Ascending aorta (tissue), 2 donors: ENCODE measurements at regions not wholly inside any gene's neighbourhood (a gene's known extent, or its start where the extent isn't known, plus 50 kb on each side); places are given as distances from the start of the nearest gene placed in this dataset.

Source experiments
- DNase-seq, 2 donors: peaks; one replicate each; pipeline ENCODE4 v3.0.0-alpha.2; 2019; ENCODE audit warnings: low spot score in 2 of 2
- H3K27ac ChIP-seq, 2 donors: fragments of 200-600 bp; sonication (generic); one replicate each; pipeline ENCODE4 v1.5.1; 2016 to 2017; ENCODE audit warnings: mild to moderate bottlenecking in 1 of 2
- H3K27me3 ChIP-seq: fragments of 200-600 bp; sonication (generic); one replicate; pipeline ENCODE4 v1.5.1; 2017
- H3K36me3 ChIP-seq, 2 donors: fragments of 200-600 bp; sonication (generic); one replicate each; pipeline ENCODE4 v1.5.1; 2016
- H3K4me1 ChIP-seq, 2 donors: fragments of 200-600 bp; sonication (generic); one replicate each; pipeline ENCODE4 v1.5.1; 2016 to 2017; ENCODE audit warnings: mild to moderate bottlenecking in 1 of 2
- H3K4me3 ChIP-seq, 2 donors: fragments of 200-600 bp; sonication (generic); one replicate each; pipeline ENCODE4 v1.5.1; 2016 to 2017; ENCODE audit warnings: mild to moderate bottlenecking in 1 of 2
- H3K9me3 ChIP-seq, 2 donors: fragments of 200-600 bp; sonication (generic); one replicate each; pipeline ENCODE4 v1.5.1; 2016
- CTCF ChIP-seq, 3 experiments: fragments of 200-600 bp in 2 of 3; fragments of 450-650 bp in 1 of 3; sonication (generic) in 2 of 3; IDR thresholded peaks; one replicate each; pipeline ENCODE4 v1.5.1; 2016 to 2019; ENCODE audit warnings: antibody characterized with exemption in 3 of 3, mild to moderate bottlenecking in 1 of 3, moderate library complexity in 1 of 3
- intact Hi-C: fragments of 100-400 bp; cut with DNase I; formaldehyde crosslinking; loops from one replicate; pipeline ENCODE4 v1.15.1; 2023

GRCh38 chr2:16151281-16151570 lies 210.9 kb downstream of the MYCN start:
- no peak for DNase-seq
- TF ChIP-seq CTCF (IDR thresholded peaks at IDR 0.05): no peak
- intact Hi-C loops: no loop called here

GRCh38 chr2:16150456-16151280 lies 210.3 kb downstream of the MYCN start:
- no peaks in the 10 kb centered on the region for H3K36me3 ChIP-seq
- no peak overlapping the region for H3K27ac ChIP-seq
- H3K27me3 ChIP-seq: no peaks in the 10 kb centered on the region
- no peaks in the 10 kb centered on the region for H3K9me3 ChIP-seq
- TF ChIP-seq CTCF (IDR thresholded peaks at IDR 0.05): no peak
- H3K4me1 ChIP-seq: no peaks in the 10 kb centered on the region
- no peak overlapping the region for H3K4me3 ChIP-seq
- DNase-seq: no peak
- intact Hi-C loops: no loop called here

More at GRCh38 chr2:16151281-16151570, 210.9 kb downstream of the MYCN start:
- Histone ChIP-seq H3K27ac (no peak overlapping the region), H3K27me3 (no peaks in the 10 kb centered on the region), H3K36me3 (no peaks in the 10 kb centered on the region), H3K4me3 (no peak overlapping the region), H3K9me3 (no peaks in the 10 kb centered on the region), H3K4me1 (no peaks in the 10 kb centered on the region)

GRCh38 chr2:16149349-16150243 lies 209.2 kb downstream of the MYCN start:
- no peaks in the 10 kb centered on the region for H3K9me3 ChIP-seq
- H3K27me3 ChIP-seq: no peaks in the 10 kb centered on the region
- intact Hi-C loops: no loop called here
- H3K4me1 ChIP-seq: no peaks in the 10 kb centered on the region
- no peak for DNase-seq
- H3K27ac ChIP-seq: no peak overlapping the region
- TF ChIP-seq CTCF (IDR thresholded peaks at IDR 0.05): no peak
- H3K36me3 ChIP-seq: no peaks in the 10 kb centered on the region
- H3K4me3 ChIP-seq: no peak overlapping the region

- intact Hi-C loops: no loop called here
- H3K9me3 ChIP-seq: no peaks in the 10 kb centered on the region
- DNase-seq: no peak
- no peaks in the 10 kb centered on the region for H3K4me1 ChIP-seq
- no peaks in the 10 kb centered on the region for H3K36me3 ChIP-seq
- no peak overlapping the region for H3K27ac ChIP-seq
- no peak for TF ChIP-seq CTCF (IDR thresholded peaks at IDR 0.05)
- H3K4me3 ChIP-seq: no peak overlapping the region
- H3K27me3 ChIP-seq: no peaks in the 10 kb centered on the region
These were observed 208.4 kb downstream of the MYCN start for GRCh38 chr2:16148632-16149348.

GRCh38 chr2:16142383-16143361 lies 202.3 kb downstream of the MYCN start:
- intact Hi-C loops: no loop called here
- H3K27me3 ChIP-seq: no peaks in the 10 kb centered on the region
- no peak overlapping the region for H3K4me3 ChIP-seq
- H3K4me1 ChIP-seq: no peaks in the 10 kb centered on the region
- no peak for TF ChIP-seq CTCF (IDR thresholded peaks at IDR 0.05)
- no peaks in the 10 kb centered on the region for H3K9me3 ChIP-seq
- DNase-seq: no peak
- no peaks in the 10 kb centered on the region for H3K36me3 ChIP-seq
- H3K27ac ChIP-seq: no peak overlapping the region
